B cell (primary cell): ENCODE measurements at regions not wholly inside any gene's neighbourhood (a gene's known extent, or its start where the extent isn't known, plus 50 kb on each side); places are given as distances from the start of the nearest gene placed in this dataset.

ENCODE experiments used
- CTCF ChIP-seq: fragments of 200-600 bp; IDR thresholded peaks from one replicate; pipeline ENCODE4 v1.8.0; 2022; ENCODE audit warnings: antibody characterized with exemption, mild to moderate bottlenecking
- EZH2 ChIP-seq: IDR thresholded peaks from 2 replicates; pipeline ENCODE4 v1.6.1; 2012; ENCODE audit warnings: borderline replicate concordance, low read depth, mild to moderate bottlenecking, moderate library complexity, low read length; ENCODE audit not compliant: insufficient read depth, poor library complexity, severe bottlenecking

- TF ChIP-seq CTCF (no peak), EZH2 (no peak)
Measured at GRCh38 chr3:5423076-5423475, 235.6 kb downstream of the EDEM1 start.
